ENCODE measurements at regions not wholly inside any gene's neighbourhood (a gene's known extent, or its start where the extent isn't known, plus 50 kb on each side); places are given as distances from the start of the nearest gene placed in this dataset.
"Not testable (repeated sequence)": the region's sequence is repeated elsewhere in the genome, so short reads cannot be mapped to it uniquely, and the experiment has no call there.

DNA sequence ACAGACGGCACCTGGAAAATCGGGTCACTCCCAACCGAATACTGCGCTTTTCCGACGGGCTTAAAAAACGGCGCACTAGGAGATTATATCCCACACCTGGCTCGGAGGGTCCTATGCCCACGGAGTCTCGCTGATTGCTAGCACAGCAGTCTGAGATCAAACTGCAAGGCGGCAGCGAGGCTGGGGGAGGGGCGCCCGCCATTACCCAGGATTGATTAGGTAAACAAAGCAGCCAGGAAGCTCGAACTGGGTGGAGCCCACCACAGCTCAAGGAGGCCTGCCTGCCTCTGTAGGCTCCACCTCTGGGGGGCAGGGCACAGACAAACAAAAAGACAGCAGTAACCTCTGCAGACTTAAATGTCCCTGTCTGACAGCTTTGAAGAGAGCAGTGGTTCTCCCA, 64.5 kb downstream of the SLC30A10 start:
- TF ChIP-seq SSRP1 (CRISPR knock-in tag; IDR thresholded peaks at IDR 0.05); TAF15 (IDR thresholded peaks at IDR 0.05; ENCODE audit: low read depth, low read length, poor library complexity, severe bottlenecking); PHF8 (CRISPR knock-in tag; IDR thresholded peaks at IDR 0.05); ELF4 (CRISPR knock-in tag; IDR thresholded peaks at IDR 0.05; ENCODE audit: borderline replicate concordance); ZNF124 (CRISPR knock-in tag; IDR thresholded peaks at IDR 0.05); ZSCAN29 (CRISPR knock-in tag; conservative IDR thresholded peaks at IDR 0.05); POLR2A (IDR thresholded peaks at IDR 0.05; ENCODE audit: insufficient read depth in 1 of 2, low read depth in 2 of 2, low read length in 2 of 2); ZSCAN25 (CRISPR knock-in tag; IDR thresholded peaks at IDR 0.05); USF2 (IDR thresholded peaks at IDR 0.05; ENCODE audit: low read depth, low read length); USF2 (CRISPR knock-in tag; IDR thresholded peaks at IDR 0.05; ENCODE audit: borderline replicate concordance); ZFP36L2 (CRISPR knock-in tag; IDR thresholded peaks at IDR 0.05); ZNF382 (CRISPR knock-in tag; IDR thresholded peaks at IDR 0.05; ENCODE audit: borderline replicate concordance): not testable (repeated sequence)
- TF ChIP-seq, protein P1, sequence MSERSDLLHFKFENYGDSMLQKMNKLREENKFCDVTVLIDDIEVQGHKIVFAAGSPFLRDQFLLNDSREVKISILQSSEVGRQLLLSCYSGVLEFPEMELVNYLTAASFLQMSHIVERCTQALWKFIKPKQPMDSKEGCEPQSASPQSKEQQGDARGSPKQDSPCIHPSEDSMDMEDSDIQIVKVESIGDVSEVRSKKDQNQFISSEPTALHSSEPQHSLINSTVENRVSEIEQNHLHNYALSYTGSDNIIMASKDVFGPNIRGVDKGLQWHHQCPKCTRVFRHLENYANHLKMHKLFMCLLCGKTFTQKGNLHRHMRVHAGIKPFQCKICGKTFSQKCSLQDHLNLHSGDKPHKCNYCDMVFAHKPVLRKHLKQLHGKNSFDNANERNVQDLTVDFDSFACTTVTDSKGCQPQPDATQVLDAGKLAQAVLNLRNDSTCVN (CRISPR knock-in tag; IDR thresholded peaks at IDR 0.05; ENCODE audit: borderline replicate concordance): not testable (repeated sequence)

All from HepG2 (cell line).